K562 (cell line): ENCODE measurements at regions not wholly inside any gene's neighbourhood (a gene's known extent, or its start where the extent isn't known, plus 50 kb on each side); places are given as distances from the start of the nearest gene placed in this dataset.

ENCODE experiments used
- ATAC-seq: fragments of 200-7000 bp; cut with Tn5 transposase; 3 replicates; pipeline ENCODE4 v1.9.1; 2020; ENCODE audit warnings: moderate library complexity
- BruUV-seq: library from RNA; stranded (reverse); fragments of 400-500 nt; replicated peaks from 2 replicates; lab custom pipeline; 2021; lab: Mats Ljungman, UMichigan
- CTCF ChIA-PET: fragments of 300-600 bp; formaldehyde crosslinking; extraction: SDS; loops from one replicate; lab custom pipeline; 2021; ENCODE audit warnings: low intra/inter-chr PET ratio; lab: Yijun Ruan, JAX
- POLR2A ChIA-PET: fragments of 300-600, 350-650 bp; sonication (Branson Sonifier 250); formaldehyde crosslinking; extraction: SDS; loops from one replicate; lab custom pipeline; 2021; ENCODE audit warnings: antibody characterized with exemption, inconsistent platforms; lab: Yijun Ruan, JAX
- DNase-seq, 4 experiments: peaks; one replicate each; pipeline versions ENCODE4 v3.0.0 to v3.0.0-alpha.2; 2011 to 2018; ENCODE audit warnings: low spot score in 3 of 4, mixed read lengths in 3 of 4; ENCODE audit errors: extremely low read depth in 1 of 4
- FAIRE-seq: peaks from 2 replicates; lab custom pipeline; 2011; peaks lifted over from hg19 to GRCh38; lab: Jason Lieb, UNC
- H2AFZ ChIP-seq: 2 replicates; pipeline ENCODE4 v1.6.0; 2011; ENCODE audit warnings: low read depth, low read length, control low read depth, inconsistent platforms
- H3K27ac ChIP-seq: fragments of 200-600 bp; 3 replicates; pipeline ENCODE4 v1.8.0; 2011; ENCODE audit warnings: low read depth, mild to moderate bottlenecking, control low read depth, inconsistent platforms, low read length, moderate library complexity, mixed read lengths; ENCODE audit errors: extremely low read depth
- H3K27me3 ChIP-seq, 2 experiments: fragments of 300-600 bp in 1 of 2; 2 replicates in 1 of 2; 3 replicates in 1 of 2; pipeline versions ENCODE4 v1.6.0 to v1.8.0; 2011; ENCODE audit warnings: inconsistent platforms in 2 of 2, low read length in 2 of 2, mild to moderate bottlenecking in 1 of 2, mixed read lengths in 1 of 2, moderate library complexity in 1 of 2; ENCODE audit not compliant: control insufficient read depth in 2 of 2, insufficient read depth in 2 of 2
- H3K36me3 ChIP-seq: fragments of 300-600 bp; 3 replicates; pipeline ENCODE4 v1.8.0; 2011; ENCODE audit warnings: mild to moderate bottlenecking, low read length, inconsistent platforms; ENCODE audit not compliant: control insufficient read depth, insufficient read depth
- H3K4me1 ChIP-seq, 2 experiments: fragments of 200-600 bp in 1 of 2; replicated peaks in 1 of 2; 2 replicates in 1 of 2; 3 replicates in 1 of 2; pipeline versions ENCODE4 v1.5.1 to v1.8.0; 2011; ENCODE audit warnings: inconsistent platforms in 2 of 2, low read length in 2 of 2, mild to moderate bottlenecking in 1 of 2, mixed read lengths in 1 of 2, moderate library complexity in 1 of 2; ENCODE audit not compliant: control insufficient read depth in 2 of 2, insufficient read depth in 2 of 2
- H3K4me2 ChIP-seq: 2 replicates; pipeline ENCODE4 v1.6.1; 2011; ENCODE audit warnings: low read length, control low read depth, inconsistent platforms, mixed read lengths; ENCODE audit not compliant: insufficient read depth
- H3K4me3 ChIP-seq: fragments of 200-600 bp; sonication (generic), shearing (Covaris generic); 2 replicates; pipeline ENCODE4 v1.5.1; 2016; ENCODE audit warnings: control low read depth, inconsistent platforms
- H3K79me2 ChIP-seq: fragments of 200-600 bp; 3 replicates; pipeline ENCODE4 v1.8.0; 2011; ENCODE audit warnings: low read length, inconsistent platforms; ENCODE audit not compliant: control insufficient read depth, insufficient read depth
- H3K9ac ChIP-seq, 2 experiments: 2 replicates each; pipeline versions ENCODE4 v1.6.0 to v1.6.1; 2011; ENCODE audit warnings: low read depth in 2 of 2, low read length in 2 of 2, control low read depth in 1 of 2, inconsistent platforms in 1 of 2, mild to moderate bottlenecking in 1 of 2, mixed read lengths in 1 of 2; ENCODE audit not compliant: insufficient read depth in 1 of 2
- H3K9me1 ChIP-seq: one replicate; pipeline ENCODE4 v1.6.0; 2011; ENCODE audit warnings: inconsistent platforms, mild to moderate bottlenecking, low read length, moderate library complexity; ENCODE audit not compliant: control insufficient read depth, insufficient read depth
- H3K9me3 ChIP-seq: replicated peaks from 2 replicates; pipeline ENCODE4 v1.5.1; 2011; ENCODE audit warnings: low read depth, low read length, inconsistent platforms; ENCODE audit not compliant: control insufficient read depth, insufficient read depth
- H4K20me1 ChIP-seq: replicated peaks from 2 replicates; pipeline ENCODE4 v1.6.1; 2011; ENCODE audit warnings: low read length, inconsistent platforms, mixed read lengths; ENCODE audit not compliant: control insufficient read depth, insufficient read depth
- BACH1 ChIP-seq: fragments of 200-800 bp; sonication (Bioruptor generic); IDR thresholded peaks from 2 replicates; pipeline ENCODE4 v1.6.1; 2016; ENCODE audit warnings: missing genetic modification characterization, missing compliant biosample characterization
- ELF4 ChIP-seq: fragments of 450-650 bp; formaldehyde crosslinking; IDR thresholded peaks from 2 replicates; pipeline ENCODE4 v1.4.0; 2022; ENCODE audit warnings: missing genetic modification characterization
- GMEB1 ChIP-seq: fragments of 250-450 bp; sonication (Bioruptor Pico); IDR thresholded peaks from 2 replicates; pipeline ENCODE4 v1.4.0; 2020; ENCODE audit warnings: mild to moderate bottlenecking
- KDM1A ChIP-seq, 2 experiments: fragments of 450-650 bp; IDR thresholded peaks; 2 replicates each; pipeline ENCODE4 v1.6.1; 2016; ENCODE audit warnings: mild to moderate bottlenecking in 2 of 2
- LARP7 ChIP-seq: fragments of 450-650 bp; IDR thresholded peaks from 2 replicates; pipeline ENCODE4 v1.6.1; 2016
- MAZ ChIP-seq, 2 experiments: fragments of 450-650 bp in 1 of 2; sonication (generic) in 1 of 2; formaldehyde crosslinking; IDR thresholded peaks in 1 of 2; conservative IDR thresholded peaks in 1 of 2; 2 replicates each; pipeline versions ENCODE4 v1.4.0 to v1.5.0; 2020; ENCODE audit warnings: mild to moderate bottlenecking in 1 of 2, missing genetic modification reagents in 1 of 2
- MEF2A ChIP-seq: IDR thresholded peaks from 2 replicates; pipeline ENCODE4 v1.6.1; 2011; ENCODE audit warnings: low read depth, mild to moderate bottlenecking, low read length, moderate library complexity; ENCODE audit not compliant: control insufficient read depth
- NFXL1 ChIP-seq: fragments of 450-650 bp; formaldehyde crosslinking; IDR thresholded peaks from 2 replicates; pipeline ENCODE4 v1.4.0; 2021; ENCODE audit warnings: mild to moderate bottlenecking
- PCBP2 ChIP-seq: fragments of 200-400 bp; formaldehyde crosslinking; IDR thresholded peaks from 2 replicates; pipeline ENCODE4 v1.6.1; 2018; ENCODE audit warnings: low read length, low read depth, mild to moderate bottlenecking, moderate library complexity; ENCODE audit not compliant: poor library complexity, severe bottlenecking
- PHTF2 ChIP-seq: fragments of 250-450 bp; sonication (Bioruptor Pico); IDR thresholded peaks from 2 replicates; pipeline ENCODE4 v1.5.0; 2021; ENCODE audit warnings: mild to moderate bottlenecking
- THRA ChIP-seq: fragments of 450-650 bp; IDR thresholded peaks from 2 replicates; pipeline ENCODE4 v1.6.1; 2017; ENCODE audit warnings: mild to moderate bottlenecking, moderate library complexity
- ZBTB49 ChIP-seq: sonication (generic); formaldehyde crosslinking; IDR thresholded peaks from 2 replicates; pipeline ENCODE4 v1.8.0; 2022; ENCODE audit warnings: missing genetic modification reagents, mild to moderate bottlenecking, borderline replicate concordance
- ZFP1 ChIP-seq: fragments of 450-650 bp; formaldehyde crosslinking; IDR thresholded peaks from 2 replicates; pipeline ENCODE4 v1.4.0; 2020; ENCODE audit warnings: mild to moderate bottlenecking, mixed read lengths
- ZNF655 ChIP-seq: fragments of 250-450 bp; sonication (Bioruptor Pico); IDR thresholded peaks from 2 replicates; pipeline ENCODE4 v1.5.0; 2021
- WGBS: fragments of 100-300 bp; shearing (Covaris generic); methylation state at CpG from one replicate; pipeline ENCODE4 v1.1.6; 2016; ENCODE audit warnings: low coverage, mixed read lengths; ENCODE audit not compliant: insufficient coverage; ENCODE audit errors: missing lambda C conversion rate; 5-methylcytosine and 5-hydroxymethylcytosine counted together
- in situ Hi-C: fragments of 300-500 bp; cut with MboI; formaldehyde crosslinking; loops from 4 replicates; pipeline ENCODE4 v1.15.0; 2018; ENCODE audit warnings: inconsistent platforms, mixed read lengths
- intact Hi-C: fragments of 100-400 bp; cut with micrococcal nuclease; formaldehyde crosslinking; loops from 2 replicates; pipeline ENCODE4 v1.14.2; 2022

GRCh38 chr21:16366207-16366606 is 636.4 kb downstream of the USP25 start (continued):
- TF ChIP-seq THRA (no peak), ZNF655 (CRISPR knock-in tag) (no peak), BACH1 (no peak)

GRCh38 chr21:16367079-16367478 is 637.3 kb downstream of the USP25 start:
- Histone ChIP-seq H3K27ac (no peak overlapping the region), H3K36me3 (no peaks in the 10 kb centered on the region), H3K9ac (no peak overlapping the region), H3K9me1 (no peaks in the 10 kb centered on the region), H3K27me3 (no peaks in the 10 kb centered on the region), H2AFZ (no peak overlapping the region), H3K4me2 (no peak overlapping the region), H3K9me3 (no peaks in the 10 kb centered on the region), H3K4me3 (no peak overlapping the region), H3K4me1 (no peaks in the 10 kb centered on the region), H4K20me1 (no peaks in the 10 kb centered on the region), H3K79me2 (no peaks in the 10 kb centered on the region)
- FAIRE-seq, result no peak
- DNase-seq, result no peak
- ChIA-PET CTCF (no interaction called here), POLR2A (interaction anchor here (0.6 kb wide), 1 partner anchor 1984 kb away, joined by 3 read pairs; no protein-coding TSS in a partner anchor)
- in situ Hi-C loops (no loop called here), intact Hi-C loops (no loop called here)
- no peak for ATAC-seq
- 0% methylated on average over 1 of the region's 1 CpG for WGBS
- no TSS peak for BruUV-seq
- TF ChIP-seq ZFP1 (CRISPR knock-in tag) (no peak), ZBTB49 (CRISPR knock-in tag) (no peak), GMEB1 (CRISPR knock-in tag) (no peak), ELF4 (CRISPR knock-in tag) (no peak), MAZ (CRISPR knock-in tag; conservative IDR thresholded peaks at IDR 0.05 in 1 of 2, IDR thresholded peaks at IDR 0.05 in 1 of 2) (no peak), NFXL1 (CRISPR knock-in tag) (no peak), MEF2A (no peak), PCBP2 (no peak), LARP7 (no peak), KDM1A (IDR thresholded peaks at IDR 0.05) (no peak), PHTF2 (CRISPR knock-in tag) (no peak)
